HG03354 (cell line): ENCODE measurements at regions not wholly inside any gene's neighbourhood (a gene's known extent, or its start where the extent isn't known, plus 50 kb on each side); places are given as distances from the start of the nearest gene placed in this dataset.

ENCODE experiments used
- ATAC-seq: cut with Tn5 transposase; IDR thresholded peaks from one replicate; pipeline ENCODE4 v1.9.1; 2021; ENCODE audit warnings: mild to moderate bottlenecking; ENCODE audit not compliant: unreplicated experiment, poor library complexity, severe bottlenecking

- ATAC-seq, result no peak
Observed at GRCh38 chr13:87867426-87867825, 196.3 kb downstream of the SLITRK5 start.

- no peak for ATAC-seq
Observed at GRCh38 chr13:87868731-87869130, 197.6 kb downstream of the SLITRK5 start.

GRCh38 chr13:87872813-87873212 is 201.6 kb downstream of the SLITRK5 start:
- no peak for ATAC-seq

- ATAC-seq, result no peak
Observed at GRCh38 chr13:87877477-87877876, 206.3 kb downstream of the SLITRK5 start.

DNA sequence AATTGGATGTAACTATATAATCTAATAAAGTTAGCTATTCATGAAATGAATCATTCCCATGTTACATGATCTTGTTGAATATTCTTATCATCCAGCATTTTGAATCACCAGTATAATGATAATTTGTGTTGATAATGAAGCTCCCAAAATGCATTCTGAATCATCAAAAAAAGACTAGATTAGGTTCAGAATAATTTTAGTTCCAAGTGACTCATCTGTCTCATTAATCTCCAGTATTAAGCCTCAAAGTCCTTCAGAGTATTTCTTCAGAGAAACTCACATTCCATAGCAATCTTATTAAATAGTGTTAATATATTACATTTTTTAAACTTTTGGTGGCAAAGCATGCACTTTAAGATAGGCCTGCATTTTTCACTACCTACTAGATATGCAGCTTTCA is 207.5 kb downstream of the SLITRK5 start:
- ATAC-seq, result no peak

- ATAC-seq, result no peak
Observed at GRCh38 chr13:87884884-87885283, 213.7 kb downstream of the SLITRK5 start.

GRCh38 chr13:87887459-87888123 is 216.4 kb downstream of the SLITRK5 start:
- no peak for ATAC-seq

DNA sequence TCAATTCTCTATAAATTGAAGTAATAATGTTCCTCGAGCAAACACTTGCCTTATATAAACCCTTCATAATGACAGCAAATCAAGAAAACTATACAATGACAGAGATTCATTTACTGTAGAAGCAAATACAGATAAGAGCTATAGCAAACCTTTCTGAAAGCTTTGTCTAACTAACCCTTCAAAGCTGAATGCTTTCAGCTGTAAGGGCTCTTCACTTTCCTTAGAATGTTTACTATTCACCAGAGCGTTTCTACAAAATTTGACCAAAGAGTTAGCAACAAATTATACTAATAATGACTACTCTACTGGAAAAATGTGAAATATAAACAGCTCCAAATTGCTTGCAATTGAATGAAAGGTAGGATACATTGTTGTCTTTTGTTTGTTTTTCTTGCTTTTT is 218.1 kb downstream of the SLITRK5 start:
- ATAC-seq, result no peak

- no peak for ATAC-seq
Observed at GRCh38 chr13:87893186-87893585, 222.0 kb downstream of the SLITRK5 start.

GRCh38 chr13:87894059-87894458 is 222.9 kb downstream of the SLITRK5 start:
- no peak for ATAC-seq

DNA sequence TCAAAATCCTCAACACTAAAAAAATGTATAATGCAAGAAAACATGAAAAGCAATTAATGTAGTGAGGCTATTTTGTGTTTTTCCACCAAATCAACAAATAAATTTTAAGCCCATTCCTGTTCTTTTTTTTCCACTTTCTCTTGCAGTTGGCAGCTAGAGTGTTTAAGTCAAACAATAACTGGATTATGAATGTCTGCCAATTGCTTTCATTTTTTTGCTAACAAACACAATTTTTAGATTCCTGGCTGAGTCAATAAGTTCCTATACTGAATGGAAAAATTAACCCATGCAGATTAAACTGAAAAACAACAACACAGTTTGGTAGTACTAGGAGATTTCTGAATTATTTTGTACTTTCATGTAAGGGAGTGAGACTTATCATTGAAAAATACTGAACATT is 232.4 kb downstream of the SLITRK5 start:
- no peak for ATAC-seq

DNA sequence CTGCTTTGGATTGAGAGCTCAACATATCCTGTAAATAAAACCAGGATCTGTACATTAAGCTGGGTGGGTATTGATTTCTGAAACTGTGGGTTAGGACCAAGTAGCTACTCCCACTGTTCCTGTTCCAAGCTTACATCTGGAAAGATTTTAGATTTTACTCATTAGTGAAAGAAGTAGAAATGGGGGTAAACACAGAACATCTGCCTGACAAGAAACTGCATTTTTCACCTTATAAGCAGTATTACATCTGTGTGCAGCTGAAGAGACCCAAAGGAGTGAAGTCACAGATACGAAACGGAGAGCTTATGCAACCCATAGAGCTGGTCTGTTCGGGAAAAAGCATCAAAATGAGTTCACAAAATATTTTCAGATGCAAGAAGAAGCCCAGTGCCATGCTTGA is 235.2 kb downstream of the SLITRK5 start:
- ATAC-seq, result no peak

DNA sequence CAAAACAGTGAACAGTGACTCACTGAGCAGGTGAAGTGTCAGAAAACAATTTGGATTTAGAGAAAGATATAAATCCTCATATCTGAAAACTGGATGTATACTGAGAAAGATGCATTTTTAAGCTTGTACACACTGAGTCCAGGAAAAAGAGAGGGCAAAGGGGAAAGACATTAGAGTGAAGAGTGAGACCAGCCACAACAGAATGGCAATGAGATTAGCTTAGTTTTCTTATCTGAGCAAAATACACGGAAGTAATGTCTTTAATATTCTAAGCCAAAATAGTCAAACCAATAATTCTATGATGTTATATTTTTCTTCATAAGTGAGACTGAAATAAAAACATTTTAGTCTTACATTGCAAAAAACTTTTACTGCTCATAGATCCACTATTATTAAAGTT is 236.0 kb downstream of the SLITRK5 start:
- no peak for ATAC-seq

GRCh38 chr13:87919956-87920355 is 248.8 kb downstream of the SLITRK5 start:
- ATAC-seq, result no peak

DNA sequence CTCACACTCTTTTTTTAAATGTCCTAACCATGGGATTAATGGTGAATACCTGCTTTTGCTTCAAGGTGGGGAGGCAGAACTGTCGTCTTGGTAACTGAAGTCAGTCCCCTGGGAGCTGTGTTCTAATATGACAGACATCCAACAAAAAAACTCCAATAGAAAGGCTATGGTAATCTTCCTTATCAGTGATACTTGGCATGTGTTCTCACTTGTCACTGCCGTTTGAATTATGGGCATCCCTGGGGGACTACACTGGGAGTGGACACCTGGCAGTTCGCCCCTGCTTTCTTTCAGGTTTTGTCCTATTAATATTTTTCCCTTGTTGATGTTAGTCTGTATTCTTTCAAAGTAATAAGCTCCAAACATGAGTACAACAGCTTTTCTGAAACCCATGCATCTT is 252.6 kb downstream of the SLITRK5 start:
- no peak for ATAC-seq

- ATAC-seq, result no peak
Observed at GRCh38 chr13:87925006-87925405, 253.8 kb downstream of the SLITRK5 start.

- no peak for ATAC-seq
Observed at GRCh38 chr13:87940776-87941175, 269.6 kb downstream of the SLITRK5 start.

DNA sequence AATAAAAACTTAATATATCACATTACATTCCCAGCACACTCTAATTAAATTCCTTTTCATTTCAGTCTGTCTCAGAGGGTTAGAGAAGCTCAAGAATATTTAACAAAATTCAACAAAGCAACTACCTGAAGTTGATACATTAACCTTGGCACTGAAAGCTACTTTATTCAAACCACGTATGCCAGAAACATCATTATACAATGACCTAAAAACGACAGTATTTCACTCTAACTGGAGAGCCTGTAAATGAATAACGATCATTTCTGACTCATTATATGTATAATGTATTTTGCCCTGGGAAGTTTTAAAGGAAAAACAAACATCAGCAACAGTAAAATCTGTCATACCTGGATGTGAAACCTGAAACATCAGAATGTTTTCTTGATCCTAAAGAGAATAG is 270.1 kb downstream of the SLITRK5 start:
- ATAC-seq, result no peak

DNA sequence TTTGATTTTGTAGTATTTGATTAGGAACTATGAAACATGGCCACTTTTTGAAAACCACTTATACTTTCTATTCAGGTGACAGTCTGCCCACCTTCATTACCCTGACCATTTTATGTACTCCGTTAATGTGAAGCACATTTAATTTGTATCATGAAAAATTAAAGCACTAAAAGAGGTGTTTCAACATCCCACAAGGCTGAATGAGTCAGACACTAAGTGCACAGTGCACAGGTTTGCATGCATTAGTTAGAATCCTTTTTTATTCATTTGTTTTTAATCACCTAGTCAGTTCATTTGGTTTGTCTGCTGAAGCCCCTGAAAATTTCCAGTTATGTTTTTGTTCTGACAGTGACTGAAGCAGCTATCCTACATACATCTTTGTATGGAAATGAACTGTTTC is 271.0 kb downstream of the SLITRK5 start:
- ATAC-seq, result no peak

DNA sequence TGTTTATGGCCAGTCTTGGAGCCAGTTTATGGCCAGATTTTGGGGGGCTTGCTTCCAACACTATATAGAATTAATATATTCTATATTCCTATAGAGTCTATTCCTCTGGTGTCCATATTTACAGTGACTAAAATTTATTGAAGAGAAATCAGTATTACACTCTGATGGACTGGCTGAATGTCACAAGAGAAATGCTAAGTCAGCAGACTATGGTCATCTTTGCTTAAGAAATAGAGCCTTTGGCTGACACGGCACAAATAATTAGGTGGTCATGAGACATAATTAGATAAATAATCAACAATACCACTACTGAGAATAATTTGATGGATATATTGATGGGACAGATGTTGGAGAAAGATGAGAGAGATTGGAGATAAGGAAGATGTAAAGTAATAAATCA is 272.9 kb downstream of the SLITRK5 start:
- no peak for ATAC-seq

GRCh38 chr13:87952377-87952776 is 281.2 kb downstream of the SLITRK5 start:
- ATAC-seq, result no peak

GRCh38 chr13:87953381-87953780 is 282.2 kb downstream of the SLITRK5 start:
- no peak for ATAC-seq
